HFF-Myc (cell line): ENCODE measurements at regions not wholly inside any gene's neighbourhood (a gene's known extent, or its start where the extent isn't known, plus 50 kb on each side); places are given as distances from the start of the nearest gene placed in this dataset.

Source experiments
- DNase-seq: peaks from one replicate; pipeline ENCODE4 v3.0.0-alpha.2; 2011; ENCODE audit warnings: low read depth; ENCODE audit errors: extremely low read depth
- H3K4me3 ChIP-seq: replicated peaks from 2 replicates; pipeline ENCODE4 v1.5.1; 2011; ENCODE audit warnings: low read depth, mild to moderate bottlenecking, control low read depth, low read length
- TF ChIP-seq, protein P1 (sequence below): IDR thresholded peaks from 2 replicates; pipeline ENCODE4 v1.5.1; 2012; ENCODE audit warnings: mild to moderate bottlenecking, low read depth, low read length, control low read depth; ENCODE audit errors: missing control alignments

GRCh38 chr13:86757236-86757978 is 913.8 kb upstream of the SLITRK5 start:
- no peak for DNase-seq
- TF ChIP-seq, protein P1, sequence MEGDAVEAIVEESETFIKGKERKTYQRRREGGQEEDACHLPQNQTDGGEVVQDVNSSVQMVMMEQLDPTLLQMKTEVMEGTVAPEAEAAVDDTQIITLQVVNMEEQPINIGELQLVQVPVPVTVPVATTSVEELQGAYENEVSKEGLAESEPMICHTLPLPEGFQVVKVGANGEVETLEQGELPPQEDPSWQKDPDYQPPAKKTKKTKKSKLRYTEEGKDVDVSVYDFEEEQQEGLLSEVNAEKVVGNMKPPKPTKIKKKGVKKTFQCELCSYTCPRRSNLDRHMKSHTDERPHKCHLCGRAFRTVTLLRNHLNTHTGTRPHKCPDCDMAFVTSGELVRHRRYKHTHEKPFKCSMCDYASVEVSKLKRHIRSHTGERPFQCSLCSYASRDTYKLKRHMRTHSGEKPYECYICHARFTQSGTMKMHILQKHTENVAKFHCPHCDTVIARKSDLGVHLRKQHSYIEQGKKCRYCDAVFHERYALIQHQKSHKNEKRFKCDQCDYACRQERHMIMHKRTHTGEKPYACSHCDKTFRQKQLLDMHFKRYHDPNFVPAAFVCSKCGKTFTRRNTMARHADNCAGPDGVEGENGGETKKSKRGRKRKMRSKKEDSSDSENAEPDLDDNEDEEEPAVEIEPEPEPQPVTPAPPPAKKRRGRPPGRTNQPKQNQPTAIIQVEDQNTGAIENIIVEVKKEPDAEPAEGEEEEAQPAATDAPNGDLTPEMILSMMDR: no peak
- H3K4me3 ChIP-seq: no peak overlapping the region

GRCh38 chr13:86758116-86758515 is 913.1 kb upstream of the SLITRK5 start:
- no peak for DNase-seq
- TF ChIP-seq, protein P1: no peak
- no peak overlapping the region for H3K4me3 ChIP-seq

- TF ChIP-seq, protein P1: no peak
- H3K4me3 ChIP-seq: no peak overlapping the region
- DNase-seq: no peak
Measured at GRCh38 chr13:86760620-86761019, 910.6 kb upstream of the SLITRK5 start.

DNA sequence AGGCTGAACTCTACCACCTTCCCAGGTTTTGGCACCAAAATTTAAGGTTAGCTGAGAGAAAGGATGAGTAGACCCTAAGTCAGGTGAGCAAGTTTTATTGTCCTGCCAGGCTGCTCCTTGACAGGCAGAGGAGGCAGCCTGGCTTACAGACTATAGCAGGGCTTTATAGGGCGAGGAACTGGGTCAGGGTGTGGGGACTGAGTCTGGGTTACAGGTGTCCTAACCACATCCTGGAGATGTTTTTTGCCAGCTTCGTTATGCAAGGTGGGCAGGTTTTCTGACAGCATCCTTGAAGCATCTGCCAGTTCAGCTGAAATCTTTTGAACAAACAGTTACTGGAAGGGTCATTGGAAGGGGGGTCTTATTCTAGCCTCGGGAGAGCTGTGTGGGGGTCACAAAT is 905.7 kb upstream of the SLITRK5 start:
- H3K4me3 ChIP-seq: no peak overlapping the region
- TF ChIP-seq, protein P1: no peak
- no peak for DNase-seq

DNA sequence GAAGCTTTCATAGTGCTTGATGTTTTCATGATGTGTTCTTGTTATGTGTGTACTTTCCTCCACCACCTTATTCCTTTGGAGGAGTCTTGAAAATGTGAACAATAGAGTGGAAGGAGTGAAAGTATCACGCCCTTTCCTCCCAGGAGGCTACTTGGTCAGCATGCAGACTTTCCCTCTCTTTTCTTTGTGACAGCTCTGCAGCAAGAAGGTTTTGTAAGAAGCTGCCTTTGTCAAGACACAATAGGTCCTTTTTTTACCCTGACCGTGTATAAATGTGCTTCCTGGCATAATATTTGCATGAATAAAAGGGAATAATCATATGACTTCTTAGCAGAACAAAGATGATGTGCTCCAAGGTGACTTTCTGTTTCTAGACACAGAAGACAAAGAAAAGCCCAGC is 882.6 kb upstream of the SLITRK5 start:
- H3K4me3 ChIP-seq: no peak overlapping the region
- DNase-seq: no peak
- TF ChIP-seq, protein P1: no peak

DNA sequence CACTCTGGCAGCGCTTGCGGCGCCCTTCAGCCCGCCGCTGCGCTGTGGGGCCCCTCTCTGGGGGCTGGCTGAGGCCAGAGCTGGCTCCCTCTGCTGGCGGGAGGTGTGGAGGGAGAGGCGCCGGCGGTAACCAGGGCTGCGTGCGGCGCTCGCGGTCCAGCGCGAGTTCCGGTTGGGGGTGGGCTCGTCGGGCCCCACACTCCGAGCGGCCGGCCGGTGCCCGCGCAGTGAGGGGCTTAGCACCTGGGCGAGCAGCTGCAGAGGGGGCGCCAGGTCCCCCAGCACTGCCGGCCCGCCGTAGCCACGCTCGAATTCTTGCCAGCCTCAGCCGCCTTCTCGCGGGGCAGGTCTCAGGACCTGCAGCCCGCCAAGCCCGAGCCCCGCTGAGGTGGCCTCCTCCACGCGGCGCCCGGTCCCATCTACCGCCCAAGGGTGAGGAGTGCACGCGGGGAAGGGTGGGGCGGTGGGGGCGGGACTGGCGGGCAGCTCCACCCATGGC is 879.0 kb upstream of the SLITRK5 start:
- no peak overlapping the region for H3K4me3 ChIP-seq
- DNase-seq: no peak
- TF ChIP-seq, protein P1: no peak
